PC-3 (cell line): ENCODE measurements at regions not wholly inside any gene's neighbourhood (a gene's known extent, or its start where the extent isn't known, plus 50 kb on each side); places are given as distances from the start of the nearest gene placed in this dataset.

ENCODE experiments used
- ATAC-seq: fragments of 200-7000 bp; cut with Tn5 transposase; 2 replicates; pipeline ENCODE4 v1.9.1; 2020; ENCODE audit warnings: mild to moderate bottlenecking, moderate library complexity
- BruUV-seq: library from RNA; stranded (reverse); fragments of 400-500 nt; replicated peaks from 2 replicates; lab custom pipeline; 2021; lab: Mats Ljungman, UMichigan
- CTCF ChIA-PET: fragments of 300-600 bp; sonication (Branson Sonifier 250); formaldehyde crosslinking; loops from one replicate; lab custom pipeline; 2022; ENCODE audit warnings: antibody characterized with exemption; lab: Charles Lee
- POLR2A ChIA-PET: fragments of 300-600 bp; sonication (Branson Sonifier 250); formaldehyde crosslinking; loops from one replicate; lab custom pipeline; 2022; ENCODE audit warnings: antibody characterized with exemption; ENCODE audit not compliant: unreplicated experiment; lab: Charles Lee
- DNase-seq: peaks from one replicate; pipeline ENCODE4 v3.0.0-alpha.2; 2015
- H2AFZ ChIP-seq: fragments of 300-600 bp; sonication (generic); 2 replicates; pipeline ENCODE4 v1.6.0; 2016; ENCODE audit warnings: antibody characterized with exemption, low read length
- H3F3A ChIP-seq: fragments of 300-600 bp; sonication (generic); one replicate; pipeline ENCODE4 v1.6.0; 2017; ENCODE audit warnings: antibody characterized with exemption, low read length, control low read depth, mild to moderate bottlenecking; ENCODE audit not compliant: unreplicated experiment
- H3K27ac ChIP-seq: fragments of 300-600 bp; sonication (generic); 2 replicates; pipeline ENCODE4 v1.5.1; 2016; ENCODE audit warnings: mild to moderate bottlenecking, low read length
- H3K27me3 ChIP-seq: fragments of 300-600 bp; sonication (generic); 2 replicates; pipeline ENCODE4 v1.6.1; 2016; ENCODE audit warnings: low read length, mixed read lengths
- H3K36me3 ChIP-seq: fragments of 300-600 bp; sonication (generic); 2 replicates; pipeline ENCODE4 v1.6.1; 2016; ENCODE audit warnings: low read depth, mixed run types, low read length, mixed read lengths
- H3K4me1 ChIP-seq: fragments of 300-600 bp; sonication (generic); 2 replicates; pipeline ENCODE4 v1.5.1; 2016; ENCODE audit warnings: low read length; ENCODE audit not compliant: insufficient read depth
- H3K4me2 ChIP-seq: fragments of 300-600 bp; sonication (generic); 2 replicates; pipeline ENCODE4 v1.6.0; 2016; ENCODE audit warnings: low read length
- H3K4me3 ChIP-seq: fragments of 300-600 bp; sonication (generic); 2 replicates; pipeline ENCODE4 v1.5.1; 2016; ENCODE audit warnings: mild to moderate bottlenecking, low read length, mixed read lengths
- H3K79me2 ChIP-seq: fragments of 300-600 bp; sonication (generic); 2 replicates; pipeline ENCODE4 v1.6.1; 2017; ENCODE audit warnings: low read length, mixed read lengths
- H3K9ac ChIP-seq: fragments of 300-600 bp; sonication (generic); 2 replicates; pipeline ENCODE4 v1.6.0; 2016; ENCODE audit warnings: mild to moderate bottlenecking, low read length
- H3K9me2 ChIP-seq: fragments of 300-600 bp; sonication (generic); replicated peaks from 2 replicates; pipeline ENCODE4 v1.6.1; 2016; ENCODE audit warnings: mixed run types, low read length, mixed read lengths
- H3K9me3 ChIP-seq: fragments of 300-600 bp; sonication (generic); 2 replicates; pipeline ENCODE4 v1.6.1; 2016; ENCODE audit warnings: low read length, mixed read lengths
- H4K20me1 ChIP-seq: fragments of 300-600 bp; sonication (generic); 2 replicates; pipeline ENCODE4 v1.6.1; 2016; ENCODE audit warnings: low read length, mixed read lengths
- EZH2 ChIP-seq: fragments of 300-600 bp; sonication (generic); IDR thresholded peaks from one replicate; pipeline ENCODE4 v1.6.1; 2017; ENCODE audit warnings: antibody characterized with exemption, mild to moderate bottlenecking, low read length; ENCODE audit not compliant: unreplicated experiment
- EZH2phosphoT487 ChIP-seq: fragments of 300-600 bp; sonication (generic); IDR thresholded peaks from 2 replicates; pipeline ENCODE4 v1.6.1; 2018; ENCODE audit warnings: mild to moderate bottlenecking, antibody characterized with exemption, low read length, borderline replicate concordance
- intact Hi-C: fragments of 100-400 bp; cut with micrococcal nuclease; formaldehyde crosslinking; loops from 2 replicates; pipeline ENCODE4 v1.9.0; 2023
- TF ChIP-seq, protein P1 (sequence below): fragments of 300-600 bp; sonication (generic); conservative IDR thresholded peaks from 2 replicates; pipeline ENCODE4 v1.5.1; 2017; ENCODE audit warnings: antibody characterized with exemption, low read depth, mild to moderate bottlenecking, low read length

- ATAC-seq (no peak), DNase-seq (no peak)
- POLR2A ChIA-PET = no interaction called here
- Histone ChIP-seq H3K27me3 (peaks cover 3% of the 10 kb centered on the region; the same call in 1 of the 2 replicates), H3K4me3 (no peak overlapping the region), H3K79me2 (no peaks in the 10 kb centered on the region), H3K4me1 (no peaks in the 10 kb centered on the region), H3K36me3 (no peaks in the 10 kb centered on the region), H2AFZ (no peak overlapping the region), H3K9me2 (no peaks in the 10 kb centered on the region), H3K4me2 (no peak overlapping the region), H4K20me1 (no peaks in the 10 kb centered on the region), H3K27ac (no peak overlapping the region), H3F3A (no peaks in the 10 kb centered on the region), H3K9ac (no peak overlapping the region), H3K9me3 (no peaks in the 10 kb centered on the region)
- CTCF ChIA-PET = no interaction called here
- no peak for TF ChIP-seq EZH2
- TF ChIP-seq, protein P1, sequence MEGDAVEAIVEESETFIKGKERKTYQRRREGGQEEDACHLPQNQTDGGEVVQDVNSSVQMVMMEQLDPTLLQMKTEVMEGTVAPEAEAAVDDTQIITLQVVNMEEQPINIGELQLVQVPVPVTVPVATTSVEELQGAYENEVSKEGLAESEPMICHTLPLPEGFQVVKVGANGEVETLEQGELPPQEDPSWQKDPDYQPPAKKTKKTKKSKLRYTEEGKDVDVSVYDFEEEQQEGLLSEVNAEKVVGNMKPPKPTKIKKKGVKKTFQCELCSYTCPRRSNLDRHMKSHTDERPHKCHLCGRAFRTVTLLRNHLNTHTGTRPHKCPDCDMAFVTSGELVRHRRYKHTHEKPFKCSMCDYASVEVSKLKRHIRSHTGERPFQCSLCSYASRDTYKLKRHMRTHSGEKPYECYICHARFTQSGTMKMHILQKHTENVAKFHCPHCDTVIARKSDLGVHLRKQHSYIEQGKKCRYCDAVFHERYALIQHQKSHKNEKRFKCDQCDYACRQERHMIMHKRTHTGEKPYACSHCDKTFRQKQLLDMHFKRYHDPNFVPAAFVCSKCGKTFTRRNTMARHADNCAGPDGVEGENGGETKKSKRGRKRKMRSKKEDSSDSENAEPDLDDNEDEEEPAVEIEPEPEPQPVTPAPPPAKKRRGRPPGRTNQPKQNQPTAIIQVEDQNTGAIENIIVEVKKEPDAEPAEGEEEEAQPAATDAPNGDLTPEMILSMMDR = no peak
- BruUV-seq = no TSS peak
- intact Hi-C loops = no loop called here
Observed at GRCh38 chr6:170082067-170082466, 208.8 kb downstream of the DLL1 start.

DNA sequence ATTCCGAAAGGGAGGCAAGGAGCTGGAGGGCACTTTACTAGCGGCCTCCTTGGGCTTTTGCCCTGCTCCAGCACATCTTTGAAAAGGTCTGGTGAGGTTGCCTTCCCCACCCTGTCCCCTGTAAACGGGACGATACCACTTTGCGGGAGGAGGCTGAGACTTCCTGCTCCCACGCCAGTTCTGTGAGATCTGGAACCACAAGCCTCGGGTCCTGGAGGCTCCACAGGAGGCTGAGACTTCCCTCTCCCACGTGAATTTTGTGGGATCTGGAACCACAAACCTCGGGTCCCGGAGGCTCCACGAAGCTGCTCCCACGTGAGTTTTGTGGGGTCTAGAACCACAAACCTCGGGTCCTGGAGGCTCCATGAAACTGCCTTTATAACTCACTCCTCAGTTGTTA is 209.3 kb downstream of the DLL1 start:
- Histone ChIP-seq H3K9me2 (no peaks in the 10 kb centered on the region), H3K36me3 (no peaks in the 10 kb centered on the region), H3K9ac (no peak overlapping the region), H3K9me3 (no peaks in the 10 kb centered on the region), H3K4me3 (no peak overlapping the region), H3K27ac (no peak overlapping the region), H3K79me2 (no peaks in the 10 kb centered on the region), H4K20me1 (no peaks in the 10 kb centered on the region), H2AFZ (no peak overlapping the region), H3K4me2 (no peak overlapping the region), H3F3A (no peaks in the 10 kb centered on the region), H3K4me1 (no peaks in the 10 kb centered on the region), H3K27me3 (peaks cover 3% of the 10 kb centered on the region; the same call in 1 of the 2 replicates)
- no peak for ATAC-seq
- DNase-seq = no peak
- TF ChIP-seq, protein P1 = no peak
- no peak for TF ChIP-seq EZH2phosphoT487
- no peak for TF ChIP-seq EZH2
- intact Hi-C loops = no loop called here
- ChIA-PET POLR2A (no interaction called here), CTCF (no interaction called here)
- BruUV-seq = no TSS peak

- intact Hi-C loops = no loop called here
- ChIA-PET CTCF (no interaction called here), POLR2A (no interaction called here)
- BruUV-seq = no TSS peak
- no peak overlapping the region for H3K4me2 ChIP-seq
- no peaks in the 10 kb centered on the region for H3K36me3 ChIP-seq
- DNase-seq (no peak), ATAC-seq (no peak)
- no peak overlapping the region for H3K4me3 ChIP-seq
- no peaks in the 10 kb centered on the region for H4K20me1 ChIP-seq
- H3K27me3 ChIP-seq = peaks cover 3% of the 10 kb centered on the region; the same call in 1 of the 2 replicates
- H3K79me2 ChIP-seq = no peaks in the 10 kb centered on the region
- H3F3A ChIP-seq = no peaks in the 10 kb centered on the region
- TF ChIP-seq EZH2 (no peak), EZH2phosphoT487 (no peak)
- TF ChIP-seq, protein P1 = no peak
- no peak overlapping the region for H3K27ac ChIP-seq
- no peak overlapping the region for H2AFZ ChIP-seq
- no peak overlapping the region for H3K9ac ChIP-seq
- no peaks in the 10 kb centered on the region for H3K4me1 ChIP-seq
- no peaks in the 10 kb centered on the region for H3K9me3 ChIP-seq
- H3K9me2 ChIP-seq = no peaks in the 10 kb centered on the region
Observed at GRCh38 chr6:170080828-170081371, 210.0 kb downstream of the DLL1 start.
